GM18907 (cell line): ENCODE measurements at regions not wholly inside any gene's neighbourhood (a gene's known extent, or its start where the extent isn't known, plus 50 kb on each side); places are given as distances from the start of the nearest gene placed in this dataset.

ENCODE experiments used
- ATAC-seq: cut with Tn5 transposase; IDR thresholded peaks from one replicate; pipeline ENCODE4 v1.9.1; 2021; ENCODE audit warnings: mild to moderate bottlenecking, moderate library complexity; ENCODE audit not compliant: unreplicated experiment

- ATAC-seq: no peak
These were observed 125.3 kb downstream of the TSHZ3 start for GRCh38 chr19:31223740-31224534.

GRCh38 chr19:31220540-31220939 lies 128.7 kb downstream of the TSHZ3 start:
- no peak for ATAC-seq

- ATAC-seq: no peak
These were observed 134.2 kb downstream of the TSHZ3 start for GRCh38 chr19:31214997-31215396.

GRCh38 chr19:31214086-31214485 lies 135.2 kb downstream of the TSHZ3 start:
- peak; percentile 78 for ATAC-seq

- no peak for ATAC-seq
These were observed 138.1 kb downstream of the TSHZ3 start for GRCh38 chr19:31211088-31211487.

- no peak for ATAC-seq
These were observed 143.2 kb downstream of the TSHZ3 start for GRCh38 chr19:31205887-31206518.

- no peak for ATAC-seq
These were observed 145.1 kb downstream of the TSHZ3 start for GRCh38 chr19:31204115-31204514.

- no peak for ATAC-seq
These were observed 164.0 kb downstream of the TSHZ3 start for GRCh38 chr19:31185261-31185660.

- no peak for ATAC-seq
These were observed 167.7 kb downstream of the TSHZ3 start for GRCh38 chr19:31181535-31181934.

- ATAC-seq: no peak
These were observed 168.3 kb downstream of the TSHZ3 start for GRCh38 chr19:31180907-31181306.

- ATAC-seq: no peak
These were observed 169.8 kb downstream of the TSHZ3 start for GRCh38 chr19:31179471-31179852.

- ATAC-seq: no peak
These were observed 170.3 kb downstream of the TSHZ3 start for GRCh38 chr19:31178833-31179470.

- ATAC-seq: no peak
These were observed 172.0 kb downstream of the TSHZ3 start for GRCh38 chr19:31177246-31177645.

GRCh38 chr19:31175564-31176348 lies 173.5 kb downstream of the TSHZ3 start:
- ATAC-seq: no peak

- ATAC-seq: no peak
These were observed 174.3 kb downstream of the TSHZ3 start for GRCh38 chr19:31174948-31175347.

GRCh38 chr19:31173991-31174390 lies 175.2 kb downstream of the TSHZ3 start:
- ATAC-seq: no peak

GRCh38 chr19:31171936-31172335 lies 177.3 kb downstream of the TSHZ3 start:
- ATAC-seq: no peak

- ATAC-seq: no peak
These were observed 179.2 kb downstream of the TSHZ3 start for GRCh38 chr19:31170046-31170445.

GRCh38 chr19:31168106-31168625 lies 181.1 kb downstream of the TSHZ3 start:
- no peak for ATAC-seq

GRCh38 chr19:31167690-31168089 lies 181.5 kb downstream of the TSHZ3 start:
- no peak for ATAC-seq

- no peak for ATAC-seq
These were observed 183.0 kb downstream of the TSHZ3 start for GRCh38 chr19:31166206-31166605.
